Stimulated activated CD4-positive, alpha-beta T cell treated with anti-CD3 and anti-CD28 coated beads, Interleukin-2, amount 100 ng/mL, for 24 hours (primary cell): ENCODE measurements at regions not wholly inside any gene's neighbourhood (a gene's known extent, or its start where the extent isn't known, plus 50 kb on each side); places are given as distances from the start of the nearest gene placed in this dataset.
"Not testable (repeated sequence)": the region's sequence is repeated elsewhere in the genome, so short reads cannot be mapped to it uniquely, and the experiment has no call there.

Experiments
- DNase-seq, 2 donors: peaks; one replicate each; pipeline ENCODE4 v3.0.0-alpha.2; 2020

DNA sequence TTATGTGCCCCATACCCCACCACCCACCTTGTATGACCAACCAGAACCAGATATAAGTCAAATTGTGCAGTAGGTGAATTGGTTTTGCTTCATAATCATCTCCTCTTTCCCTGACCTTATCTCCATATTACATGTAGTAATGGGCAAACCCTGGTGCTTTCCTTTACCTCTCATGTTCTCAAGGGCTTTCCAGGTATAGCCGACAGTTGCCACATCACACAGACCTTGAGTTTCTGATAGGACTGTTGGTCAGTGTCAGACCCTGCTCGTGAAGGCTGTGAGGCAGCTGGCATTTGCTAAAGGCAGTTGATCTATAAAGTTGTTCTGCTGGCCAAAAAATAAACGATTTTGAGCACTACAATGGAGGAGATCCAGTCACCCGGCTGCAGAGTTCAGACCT, 145.9 kb downstream of the ALX1 start:
- no peak for DNase-seq

DNA sequence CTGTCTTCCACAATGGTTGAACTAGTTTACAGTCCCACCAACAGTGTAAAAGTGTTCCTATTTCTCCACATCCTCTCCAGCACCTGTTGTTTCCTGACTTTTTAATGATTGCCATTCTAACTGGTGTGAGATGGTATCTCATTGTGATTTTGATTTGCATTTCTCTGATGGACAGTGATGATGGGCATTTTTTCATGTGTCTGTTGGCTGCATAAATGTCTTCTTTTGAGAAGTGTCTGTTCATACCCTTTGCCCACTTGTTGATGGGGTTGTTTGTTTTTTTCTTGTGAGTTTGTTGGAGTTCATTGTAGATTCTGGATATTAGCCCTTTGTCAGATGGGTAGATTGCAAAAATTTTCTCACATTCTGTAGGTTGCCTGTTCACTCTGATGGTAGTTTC, 153.1 kb downstream of the ALX1 start:
- not testable (repeated sequence) for DNase-seq

DNA sequence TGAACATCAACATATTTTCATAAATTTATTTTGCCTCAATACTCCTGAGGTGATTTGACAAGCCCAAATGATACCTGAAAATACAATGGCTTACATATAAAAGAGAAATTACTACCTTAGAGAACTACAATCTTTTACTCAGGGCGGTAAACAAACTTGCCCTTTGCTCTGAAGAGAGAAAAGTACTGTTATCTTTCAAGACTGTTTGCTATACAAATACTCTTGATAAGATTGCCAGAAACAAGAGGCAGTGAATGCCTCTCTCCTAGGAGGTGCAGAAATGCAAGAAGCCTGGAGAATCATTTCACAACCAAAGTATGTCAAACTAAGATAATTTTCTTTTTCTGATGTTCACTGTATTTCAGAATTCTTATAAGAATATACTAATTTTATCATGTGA, 160.3 kb downstream of the ALX1 start:
- DNase-seq, result no peak

DNA sequence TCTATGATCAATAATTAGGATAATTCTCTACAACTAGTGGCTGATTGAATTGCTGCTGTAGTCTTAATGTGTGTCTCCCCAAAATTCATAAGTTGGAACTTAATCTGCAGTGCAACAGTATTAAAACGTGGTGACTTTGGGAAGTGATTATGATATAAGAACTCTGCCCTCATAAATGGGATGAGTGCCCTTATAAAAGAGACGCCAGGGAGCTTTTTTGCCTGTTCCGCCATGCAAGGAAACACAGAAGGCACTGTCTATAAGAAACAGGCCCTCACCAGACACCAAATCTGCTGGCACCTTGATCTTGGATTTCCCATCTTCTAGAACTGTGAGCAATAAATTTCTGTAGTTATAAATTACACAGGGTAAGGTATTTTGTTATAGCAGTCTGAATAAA, 161.0 kb downstream of the ALX1 start:
- no peak for DNase-seq

DNA sequence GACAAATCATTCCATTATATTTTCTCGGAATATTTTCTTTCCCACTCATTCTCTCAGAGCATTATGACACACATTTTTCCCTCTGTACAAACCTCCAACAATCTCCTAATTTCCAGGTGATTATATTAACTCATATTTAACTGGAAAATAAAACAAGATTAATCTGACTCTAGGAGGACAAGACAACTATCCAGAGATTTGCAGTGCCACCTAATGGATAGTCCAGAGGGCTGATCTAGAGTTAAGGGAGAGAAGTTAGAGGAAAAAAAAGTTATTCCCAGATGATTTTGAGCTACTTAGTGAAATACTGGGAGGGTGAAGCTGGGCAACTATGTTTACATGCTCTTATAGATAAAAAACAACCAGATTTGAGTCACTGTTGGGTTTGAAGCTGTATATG, 161.7 kb downstream of the ALX1 start:
- no peak for DNase-seq

DNA sequence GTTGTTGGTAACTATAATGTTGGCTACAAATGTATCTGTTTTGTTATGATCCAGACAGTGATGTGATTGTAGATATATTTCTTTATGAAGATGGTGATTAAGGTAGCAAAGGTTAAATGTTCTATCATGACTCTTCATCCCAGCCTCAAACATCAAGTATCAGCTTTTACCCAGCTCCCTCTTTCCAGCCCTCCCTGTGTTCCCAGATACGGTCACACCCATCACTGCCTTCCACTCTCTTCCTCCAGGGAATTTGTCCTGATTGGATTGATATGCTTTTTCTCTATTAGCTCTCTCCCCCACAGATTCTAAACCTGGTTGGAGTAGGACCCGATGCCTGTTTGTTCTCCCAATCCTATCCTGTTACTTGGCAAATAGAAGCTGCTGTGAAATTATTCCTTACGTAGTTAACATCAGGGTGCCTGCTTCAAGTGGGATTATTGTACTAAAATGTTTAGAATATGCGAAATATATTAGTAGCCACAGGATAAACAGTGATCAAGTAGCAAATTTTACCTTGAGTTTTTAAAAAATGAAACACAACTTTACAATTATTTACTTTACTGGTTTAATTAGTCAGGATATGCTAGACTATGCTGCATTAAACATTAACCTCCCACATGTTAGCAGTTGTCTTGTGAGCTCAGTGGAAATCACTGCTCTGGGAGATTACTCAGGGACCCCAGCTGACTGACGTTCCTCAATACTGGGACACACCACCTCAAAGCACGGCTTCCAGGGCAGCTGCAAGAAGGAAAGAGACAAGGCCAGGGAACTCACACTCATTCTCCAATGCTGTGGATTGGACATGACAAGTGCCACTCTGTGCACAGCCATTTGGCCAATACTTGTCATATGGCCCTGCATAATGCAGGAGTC, 165.3 kb downstream of the ALX1 start:
- no peak for DNase-seq

DNA sequence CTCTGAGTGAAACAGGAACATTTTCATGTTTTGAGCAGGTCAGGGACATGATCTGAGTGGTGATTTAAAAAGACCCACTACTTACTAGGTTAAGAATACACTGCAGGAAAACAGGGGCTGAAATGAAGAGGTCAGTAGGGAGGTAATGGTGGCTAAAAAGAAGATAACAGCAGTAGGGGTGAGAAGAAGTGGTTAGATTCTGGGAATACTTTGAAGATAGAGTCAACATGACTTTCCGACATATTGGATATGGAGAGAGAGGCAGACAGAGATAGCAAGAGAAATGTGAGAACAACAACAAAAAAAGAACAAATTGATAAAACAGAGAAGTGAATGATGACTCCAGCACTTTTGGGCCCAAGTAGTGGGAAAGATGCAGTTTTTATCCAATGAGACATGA, 168.0 kb downstream of the ALX1 start:
- DNase-seq, result no peak

DNA sequence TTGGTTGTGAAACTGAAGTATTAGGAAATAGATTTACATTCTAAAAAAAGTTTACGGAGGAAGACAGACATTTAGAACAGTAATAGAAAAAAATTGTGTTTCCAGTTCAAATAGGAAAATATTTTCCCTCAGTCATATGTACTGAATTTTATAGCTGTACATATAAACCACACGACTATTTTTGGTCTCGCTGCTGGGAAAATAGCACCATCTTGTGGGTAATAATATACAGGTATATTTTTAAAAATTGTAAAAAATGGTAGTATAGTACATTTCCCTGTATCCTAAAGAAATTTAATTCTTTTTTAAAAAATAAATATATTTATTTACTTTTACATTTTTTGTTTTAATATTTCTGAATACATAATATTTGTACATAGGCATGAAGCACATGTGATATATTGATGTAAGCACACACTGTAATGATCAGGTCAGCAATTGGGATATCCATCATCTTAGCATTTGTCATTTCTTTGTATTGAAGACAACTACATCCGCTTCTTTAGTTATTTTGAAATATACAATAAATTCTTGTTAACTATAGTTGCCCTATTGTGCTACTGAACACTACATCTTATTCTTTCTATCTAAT, 168.6 kb downstream of the ALX1 start:
- DNase-seq, result no peak

DNA sequence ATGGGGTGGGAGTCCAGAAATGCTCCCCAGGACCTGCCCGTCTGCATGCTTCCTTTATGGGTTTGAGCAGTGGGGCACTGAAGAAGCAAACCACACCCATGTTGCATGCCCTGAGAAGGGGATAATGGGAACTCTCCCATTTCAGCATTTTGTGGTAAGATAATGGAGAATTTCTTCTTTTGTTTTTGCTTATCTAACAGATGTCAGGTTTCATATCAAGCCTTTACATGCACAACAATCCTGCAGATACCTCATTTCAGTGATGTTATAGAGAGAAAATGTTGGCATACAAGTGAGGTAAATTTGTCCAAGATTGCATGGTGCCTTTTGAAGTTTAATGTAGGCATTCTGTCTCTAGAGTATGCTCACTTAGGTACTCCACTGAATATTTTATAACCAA, 177.0 kb downstream of the ALX1 start:
- no peak for DNase-seq

DNA sequence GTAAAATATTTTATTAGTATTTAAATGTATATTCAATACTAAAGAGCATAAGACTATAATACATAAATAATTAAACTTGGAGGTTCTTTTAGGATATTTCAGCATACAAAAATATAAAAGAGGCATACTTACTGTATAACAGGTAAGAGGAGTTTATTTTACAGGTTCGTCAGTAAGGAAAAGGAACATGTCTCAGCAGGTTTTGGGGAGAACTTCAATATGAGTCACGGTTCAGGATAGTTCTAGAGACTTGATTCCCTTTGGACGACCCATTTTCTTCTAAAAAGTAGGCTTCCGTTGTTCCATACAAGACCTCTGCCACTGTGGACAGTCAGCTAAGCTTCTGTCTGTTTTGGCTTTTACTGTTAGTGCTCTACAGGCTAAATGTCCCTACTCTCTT, 181.1 kb downstream of the ALX1 start:
- DNase-seq, result no peak

DNA sequence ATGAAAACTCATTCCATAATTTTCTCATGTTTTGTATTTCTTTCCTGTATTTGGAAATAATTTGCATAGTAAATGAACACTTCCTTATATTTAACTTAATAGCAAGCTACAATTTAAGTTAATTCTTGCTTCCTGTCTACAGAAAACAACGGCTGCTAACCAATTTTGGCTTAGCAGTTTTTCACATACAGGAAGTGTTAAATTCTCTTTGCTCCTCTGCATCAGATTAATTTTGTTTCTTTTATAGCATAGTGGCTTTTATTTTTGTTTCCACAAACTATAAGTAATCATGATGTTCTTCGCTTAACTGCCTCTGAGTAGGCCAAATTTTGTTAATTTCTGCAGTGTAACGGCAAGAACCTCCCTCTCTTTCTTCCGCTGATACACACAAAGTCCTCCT, 182.9 kb downstream of the ALX1 start:
- no peak for DNase-seq

DNA sequence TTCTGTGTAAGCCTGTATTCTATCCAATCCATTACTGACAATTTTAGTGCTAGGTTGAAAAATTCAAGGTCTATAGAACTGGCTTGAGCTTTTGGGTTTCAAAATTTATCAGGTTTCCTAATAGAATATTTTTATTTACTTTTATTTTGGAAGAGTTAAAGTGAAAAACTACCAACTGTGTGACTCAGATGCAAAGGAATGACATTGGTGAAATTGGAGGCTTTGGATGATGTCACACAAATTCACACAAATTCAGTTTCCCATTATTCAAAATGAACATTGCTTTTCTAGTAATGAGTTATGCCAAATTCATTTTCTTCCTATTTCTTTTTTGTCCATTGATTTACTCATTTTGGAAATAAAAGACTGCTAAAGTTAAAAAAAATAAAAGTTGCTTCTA, 186.9 kb downstream of the ALX1 start:
- no peak for DNase-seq

DNA sequence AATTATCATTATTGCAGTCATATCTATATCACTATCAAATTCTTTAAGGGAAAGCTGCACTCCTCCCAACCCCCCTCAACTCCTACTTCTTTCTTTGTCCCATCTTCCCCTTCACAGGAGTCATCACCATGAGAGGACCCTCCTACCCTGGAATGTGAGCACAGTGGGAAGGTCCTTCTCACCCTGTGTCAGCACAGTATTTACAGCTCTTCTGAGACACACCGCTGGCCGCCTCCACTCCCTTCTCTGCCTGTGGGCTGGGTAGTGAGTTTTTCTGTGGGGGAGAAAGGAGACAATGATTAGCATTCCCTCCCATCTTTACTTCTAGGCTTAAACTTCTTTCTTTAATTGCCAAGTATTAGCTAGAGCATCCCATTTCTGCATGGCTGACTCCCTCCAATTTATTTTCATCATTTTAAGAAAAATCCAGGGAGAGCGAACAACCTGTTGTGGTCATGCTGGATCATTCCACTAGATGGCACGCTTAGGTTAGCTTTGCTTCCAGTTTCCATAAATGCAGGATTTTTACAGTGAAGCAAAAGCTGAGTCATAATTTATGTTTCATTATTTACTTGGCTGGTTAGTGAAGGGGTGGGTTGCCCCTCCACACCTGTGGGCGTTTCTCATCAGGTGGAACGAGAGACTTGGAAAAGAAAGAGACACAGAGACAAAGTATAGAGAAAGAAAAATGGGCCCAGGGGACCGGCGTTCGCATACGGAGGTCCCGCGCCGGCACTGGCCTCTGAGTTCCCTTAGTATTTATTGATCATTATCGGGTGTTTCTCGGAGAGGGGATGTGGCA, 188.5 kb downstream of the ALX1 start:
- peak in 1 of 2 donors; percentile 26 for DNase-seq

DNA sequence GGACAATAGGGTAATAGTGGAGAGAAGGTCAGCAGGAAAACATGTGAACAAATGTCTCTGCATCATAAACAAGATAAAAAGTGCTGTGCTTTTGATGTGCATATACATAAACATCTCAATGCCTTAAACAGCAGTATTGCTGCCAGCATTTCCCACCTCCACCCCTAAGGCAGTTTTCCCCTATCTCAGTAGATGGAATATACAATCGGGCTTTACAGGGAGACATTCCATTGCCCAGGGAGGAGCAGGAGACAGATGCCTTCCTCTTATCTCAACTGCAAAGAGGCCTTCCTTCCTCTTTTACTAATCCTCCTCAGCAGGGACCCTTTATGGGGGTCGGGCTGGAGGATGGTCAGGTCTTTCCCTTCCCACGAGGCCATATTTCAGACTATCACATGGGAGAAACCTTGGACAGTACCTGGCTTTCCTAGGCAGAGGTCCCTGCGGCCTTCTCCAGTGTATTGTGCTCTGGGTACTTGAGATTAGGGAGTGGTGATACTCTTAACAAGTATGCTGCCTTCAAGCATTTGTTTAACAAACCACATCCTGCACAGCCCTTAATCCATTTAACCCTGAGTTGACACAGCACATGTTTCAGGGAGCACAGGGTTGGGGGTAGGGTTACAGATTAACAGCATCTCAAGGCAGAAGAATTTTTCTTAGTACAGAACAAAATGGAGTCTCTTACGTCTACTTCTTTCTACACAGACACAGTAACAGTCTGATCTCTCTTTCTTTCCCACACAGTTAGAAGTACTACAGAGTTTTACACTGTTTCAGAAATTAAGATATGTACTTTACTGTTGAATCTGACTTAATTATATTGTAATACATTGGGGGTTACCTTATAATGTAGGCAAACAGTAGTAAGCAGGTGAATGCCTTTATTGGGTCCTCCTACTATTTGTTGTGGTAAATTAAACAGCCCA, 189.4 kb downstream of the ALX1 start:
- not testable (repeated sequence) for DNase-seq

DNA sequence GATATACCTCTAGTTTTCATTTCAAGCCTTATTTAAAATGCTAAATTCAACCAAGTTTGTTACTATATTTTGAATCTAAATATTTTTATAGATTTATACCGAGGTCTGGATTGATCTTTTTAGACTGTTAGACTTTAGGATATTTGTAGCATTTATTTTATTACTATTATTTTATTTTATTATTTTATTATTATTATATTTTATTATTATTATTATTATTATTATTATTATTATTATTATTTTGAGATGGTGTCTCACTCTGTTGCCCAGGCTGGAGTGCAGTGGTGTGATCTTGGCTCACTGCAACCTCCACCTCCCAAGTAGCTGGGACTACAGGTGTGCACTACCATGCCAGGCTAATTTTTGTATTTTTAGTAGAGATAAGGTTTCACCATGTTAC, 195.3 kb downstream of the ALX1 start:
- DNase-seq, result not testable (repeated sequence)

DNA sequence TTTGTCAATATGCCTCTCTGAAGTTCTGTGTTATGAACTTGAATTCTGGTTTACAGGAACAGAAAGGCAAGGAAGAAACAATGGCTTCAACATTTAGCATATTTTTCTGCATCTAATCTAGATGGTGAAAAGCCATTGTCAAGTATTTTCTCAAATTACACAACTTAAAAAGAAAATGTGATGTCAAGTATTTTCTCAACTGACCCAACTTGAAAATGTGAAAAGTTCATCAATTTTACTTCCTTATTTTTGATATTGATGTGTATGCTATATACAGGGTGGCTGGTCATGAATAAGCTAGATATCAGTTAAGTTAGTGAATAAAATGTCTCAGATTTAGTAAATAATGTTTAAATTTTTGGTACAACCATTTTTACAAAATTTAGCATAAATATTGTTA, 196.7 kb downstream of the ALX1 start:
- DNase-seq, result no peak

DNA sequence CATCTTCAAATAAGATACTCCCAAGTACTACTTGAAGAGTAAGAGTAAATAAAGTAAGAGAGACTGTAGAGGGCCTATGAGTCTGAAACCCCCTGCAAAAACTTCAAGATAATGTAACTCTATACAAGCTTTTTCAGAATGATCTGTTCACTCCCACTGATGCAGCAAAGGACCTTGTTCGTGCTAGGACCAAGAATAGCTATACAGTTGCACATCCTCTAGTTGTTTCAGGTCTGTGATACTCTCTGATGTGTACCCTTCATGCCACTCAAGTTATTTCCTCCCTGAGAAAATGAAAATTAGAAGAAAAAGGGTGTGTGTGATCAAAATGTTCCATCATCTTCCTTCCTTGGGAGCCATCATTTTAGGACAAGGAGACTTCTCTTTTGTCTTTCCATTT, 204.4 kb downstream of the ALX1 start:
- no peak for DNase-seq

DNA sequence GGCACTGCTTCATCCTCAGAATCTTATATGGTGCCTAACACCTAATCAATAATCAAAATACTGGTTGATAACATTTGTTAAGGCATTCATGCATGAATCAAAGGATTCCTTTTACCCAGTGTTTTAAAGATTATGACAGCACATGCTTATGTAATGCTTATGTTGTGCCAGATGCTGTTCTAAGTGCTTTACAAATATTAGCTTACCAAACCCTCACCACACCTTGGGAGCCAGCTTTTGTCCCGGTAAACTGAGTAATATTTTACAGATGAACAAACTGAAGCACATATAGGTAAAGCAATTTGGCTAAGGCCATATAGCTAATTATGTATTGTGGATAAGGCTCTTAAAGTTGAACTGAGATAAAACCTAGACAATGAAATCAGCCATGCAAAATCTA, 209.2 kb downstream of the ALX1 start:
- no peak for DNase-seq

DNA sequence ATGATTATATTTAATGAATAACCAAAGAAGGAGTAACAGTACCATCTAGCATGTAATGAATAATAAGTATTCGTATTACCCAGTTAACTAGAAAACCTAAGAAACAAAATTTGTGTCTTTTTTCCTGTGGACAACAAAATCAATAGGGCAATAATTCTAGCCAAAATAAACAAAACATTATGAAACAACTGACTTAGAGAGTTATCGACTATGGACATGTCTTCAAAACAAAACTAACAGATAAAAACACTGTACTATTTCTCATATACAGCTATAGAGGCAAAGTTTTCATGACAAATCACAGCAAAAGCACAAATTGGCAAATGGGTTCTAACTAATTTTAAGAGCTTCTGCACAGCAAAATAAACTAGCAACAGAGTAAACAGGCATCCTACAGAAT, 224.1 kb downstream of the ALX1 start:
- DNase-seq, result no peak

DNA sequence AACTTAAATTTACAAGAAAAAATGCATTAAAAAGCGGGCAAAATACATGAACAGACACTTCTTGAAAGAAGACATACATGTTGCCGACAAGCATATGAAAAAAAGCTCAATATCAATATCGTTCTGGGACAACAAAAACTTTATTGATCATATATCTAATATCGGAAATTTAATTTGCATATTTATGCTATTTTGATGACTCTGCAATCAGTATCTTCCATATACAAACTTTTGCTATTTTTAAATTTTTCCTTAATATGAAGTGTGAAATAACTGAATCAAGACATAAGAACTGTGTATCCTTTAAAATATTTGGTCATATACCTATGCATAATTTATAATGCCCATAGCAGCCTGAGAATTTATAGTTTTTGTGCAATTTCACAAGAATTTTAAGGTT, 224.6 kb downstream of the ALX1 start:
- no peak for DNase-seq

DNA sequence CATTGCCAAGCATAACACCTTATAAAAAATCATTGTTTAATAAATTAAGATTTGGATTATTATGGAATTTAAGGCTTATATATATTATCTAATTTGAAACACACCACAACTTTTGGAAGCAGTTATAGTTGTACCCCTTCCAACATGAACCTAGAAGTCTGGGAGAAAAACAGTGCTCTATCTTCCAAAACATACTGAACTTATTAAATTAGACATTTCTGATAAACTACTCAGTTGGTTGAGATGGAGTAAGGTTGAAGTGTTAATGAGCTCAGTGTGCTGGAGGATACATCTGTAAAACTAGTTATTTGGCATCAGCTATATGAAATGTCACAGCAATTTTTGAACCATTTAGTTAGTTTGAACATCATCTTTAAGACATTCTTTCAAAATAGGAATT, 227.4 kb downstream of the ALX1 start:
- DNase-seq, result no peak

DNA sequence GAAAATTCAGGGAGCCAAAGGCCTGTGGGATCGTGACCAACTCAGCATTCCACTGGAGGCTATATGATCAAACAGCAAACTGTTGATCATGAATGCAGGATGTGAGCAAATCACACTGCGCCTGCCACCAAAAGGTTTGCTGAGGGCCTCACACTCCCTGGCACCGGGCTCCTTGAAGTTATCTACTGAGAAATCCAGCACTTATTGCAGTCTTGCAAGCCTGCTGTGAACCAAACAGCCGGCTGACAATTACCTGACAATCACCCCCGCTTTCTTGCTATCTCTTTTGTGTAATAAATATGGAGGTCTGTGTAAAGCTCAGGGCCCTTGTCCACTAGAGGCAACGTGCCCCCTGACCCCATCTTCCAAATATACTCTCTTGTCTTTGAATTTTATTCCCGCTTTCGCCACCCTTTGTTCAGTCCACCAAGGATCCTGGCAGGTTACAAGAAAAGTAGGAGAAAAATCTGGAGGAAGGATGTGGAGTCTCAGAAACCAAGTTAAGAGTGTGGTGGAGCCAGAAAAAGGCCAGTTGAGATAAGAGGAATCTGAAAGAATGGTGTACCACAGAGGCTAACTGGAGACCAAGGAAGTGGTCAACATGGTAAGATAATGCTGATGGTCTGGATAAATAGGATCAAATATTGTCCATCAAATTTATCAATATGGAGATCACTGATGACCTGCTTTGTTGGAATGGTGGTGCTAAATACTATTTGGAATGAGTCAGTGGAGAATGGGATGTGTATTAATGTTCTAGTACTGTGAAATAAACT, 229.2 kb downstream of the ALX1 start:
- DNase-seq, result no peak
